Left ventricle myocardium inferior (tissue), 1 donor: ENCODE measurements at regions not wholly inside any gene's neighbourhood (a gene's known extent, or its start where the extent isn't known, plus 50 kb on each side); places are given as distances from the start of the nearest gene placed in this dataset.

Source experiments
- DNase-seq: peaks from one replicate; pipeline ENCODE4 v3.0.0-alpha.2; 2020
- H3K27ac ChIP-seq: fragments of 200-600 bp; replicated peaks from 2 replicates; pipeline ENCODE4 v1.8.0; 2021
- H3K27me3 ChIP-seq: fragments of 200-600 bp; 2 replicates; pipeline ENCODE4 v1.8.0; 2021; ENCODE audit warnings: low read depth
- H3K36me3 ChIP-seq: fragments of 200-600 bp; 2 replicates; pipeline ENCODE4 v1.8.0; 2021
- H3K4me1 ChIP-seq: fragments of 200-600 bp; 2 replicates; pipeline ENCODE4 v1.8.0; 2021
- H3K4me3 ChIP-seq: fragments of 200-600 bp; 2 replicates; pipeline ENCODE4 v1.8.0; 2021; ENCODE audit warnings: mild to moderate bottlenecking, moderate library complexity
- H3K9me3 ChIP-seq: fragments of 200-600 bp; replicated peaks from 2 replicates; pipeline ENCODE4 v1.8.0; 2021
- intact Hi-C: fragments of 100-400 bp; cut with micrococcal nuclease; formaldehyde crosslinking; loops from one replicate; pipeline ENCODE4 v1.11.0; 2022
- TF ChIP-seq, protein P1 (sequence below): fragments of 200-600 bp; IDR thresholded peaks from 2 replicates; pipeline ENCODE4 v1.8.0; 2021; ENCODE audit warnings: antibody characterized with exemption, mild to moderate bottlenecking, borderline replicate concordance
- donor health status: DM: no; HTN: yes; CAD: no; lungs with severe emphysema.

DNA sequence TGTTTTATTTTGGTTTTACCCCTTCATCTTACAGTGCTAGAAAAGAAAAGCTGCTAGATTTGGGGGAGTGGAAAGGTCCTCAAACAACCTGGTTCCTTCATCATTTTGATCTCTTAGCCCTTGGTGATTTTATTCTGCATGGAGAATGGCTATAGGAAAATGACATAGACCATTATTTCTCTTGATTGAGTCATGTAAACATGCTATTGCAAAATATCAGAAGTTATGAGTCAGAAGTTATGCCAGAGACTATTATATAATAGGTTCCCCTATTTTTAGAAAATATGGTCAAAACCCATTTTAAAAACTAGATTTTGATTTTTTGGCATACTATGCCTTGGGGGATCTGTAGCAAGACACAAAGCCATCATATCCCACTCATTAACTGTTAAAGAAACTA, 83.7 kb upstream of the FAM9C start:
- Histone ChIP-seq H3K9me3 (no peaks in the 10 kb centered on the region), H3K27me3 (no peaks in the 10 kb centered on the region), H3K4me3 (no peak overlapping the region), H3K36me3 (no peaks in the 10 kb centered on the region), H3K4me1 (peaks cover 19% of the 10 kb centered on the region), H3K27ac (no peak overlapping the region)
- intact Hi-C loops, result no loop called here
- TF ChIP-seq, protein P1, sequence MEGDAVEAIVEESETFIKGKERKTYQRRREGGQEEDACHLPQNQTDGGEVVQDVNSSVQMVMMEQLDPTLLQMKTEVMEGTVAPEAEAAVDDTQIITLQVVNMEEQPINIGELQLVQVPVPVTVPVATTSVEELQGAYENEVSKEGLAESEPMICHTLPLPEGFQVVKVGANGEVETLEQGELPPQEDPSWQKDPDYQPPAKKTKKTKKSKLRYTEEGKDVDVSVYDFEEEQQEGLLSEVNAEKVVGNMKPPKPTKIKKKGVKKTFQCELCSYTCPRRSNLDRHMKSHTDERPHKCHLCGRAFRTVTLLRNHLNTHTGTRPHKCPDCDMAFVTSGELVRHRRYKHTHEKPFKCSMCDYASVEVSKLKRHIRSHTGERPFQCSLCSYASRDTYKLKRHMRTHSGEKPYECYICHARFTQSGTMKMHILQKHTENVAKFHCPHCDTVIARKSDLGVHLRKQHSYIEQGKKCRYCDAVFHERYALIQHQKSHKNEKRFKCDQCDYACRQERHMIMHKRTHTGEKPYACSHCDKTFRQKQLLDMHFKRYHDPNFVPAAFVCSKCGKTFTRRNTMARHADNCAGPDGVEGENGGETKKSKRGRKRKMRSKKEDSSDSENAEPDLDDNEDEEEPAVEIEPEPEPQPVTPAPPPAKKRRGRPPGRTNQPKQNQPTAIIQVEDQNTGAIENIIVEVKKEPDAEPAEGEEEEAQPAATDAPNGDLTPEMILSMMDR, result no peak
- DNase-seq, result no peak

GRCh38 chrX:13126775-13127174, 82.4 kb upstream of the FAM9C start:
- no peaks in the 10 kb centered on the region for H3K27me3 ChIP-seq
- intact Hi-C loops, result no loop called here
- TF ChIP-seq, protein P1, result no peak
- H3K4me1 ChIP-seq, result peaks cover 20% of the 10 kb centered on the region
- H3K9me3 ChIP-seq, result no peaks in the 10 kb centered on the region
- H3K36me3 ChIP-seq, result no peaks in the 10 kb centered on the region
- DNase-seq, result no peak
- no peak overlapping the region for H3K4me3 ChIP-seq
- peak overlapping the region; percentile 36 for H3K27ac ChIP-seq

- TF ChIP-seq, protein P1, result no peak
- Histone ChIP-seq H3K9me3 (no peaks in the 10 kb centered on the region), H3K4me1 (peaks cover 28% of the 10 kb centered on the region), H3K4me3 (no peak overlapping the region), H3K27ac (peak overlapping the region; percentile 56), H3K27me3 (no peaks in the 10 kb centered on the region), H3K36me3 (no peaks in the 10 kb centered on the region)
- intact Hi-C loops, result no loop called here
- no peak for DNase-seq
Observed at GRCh38 chrX:13125188-13125587, 80.8 kb upstream of the FAM9C start.

- intact Hi-C loops, result no loop called here
- Histone ChIP-seq H3K4me1 (peaks cover 24% of the 10 kb centered on the region), H3K4me3 (no peak overlapping the region), H3K27ac (peak overlapping the region; percentile 56), H3K9me3 (no peaks in the 10 kb centered on the region), H3K36me3 (no peaks in the 10 kb centered on the region), H3K27me3 (no peaks in the 10 kb centered on the region)
- DNase-seq, result no peak
- TF ChIP-seq, protein P1, result no peak
Observed at GRCh38 chrX:13123857-13124345, 79.5 kb upstream of the FAM9C start.

DNA sequence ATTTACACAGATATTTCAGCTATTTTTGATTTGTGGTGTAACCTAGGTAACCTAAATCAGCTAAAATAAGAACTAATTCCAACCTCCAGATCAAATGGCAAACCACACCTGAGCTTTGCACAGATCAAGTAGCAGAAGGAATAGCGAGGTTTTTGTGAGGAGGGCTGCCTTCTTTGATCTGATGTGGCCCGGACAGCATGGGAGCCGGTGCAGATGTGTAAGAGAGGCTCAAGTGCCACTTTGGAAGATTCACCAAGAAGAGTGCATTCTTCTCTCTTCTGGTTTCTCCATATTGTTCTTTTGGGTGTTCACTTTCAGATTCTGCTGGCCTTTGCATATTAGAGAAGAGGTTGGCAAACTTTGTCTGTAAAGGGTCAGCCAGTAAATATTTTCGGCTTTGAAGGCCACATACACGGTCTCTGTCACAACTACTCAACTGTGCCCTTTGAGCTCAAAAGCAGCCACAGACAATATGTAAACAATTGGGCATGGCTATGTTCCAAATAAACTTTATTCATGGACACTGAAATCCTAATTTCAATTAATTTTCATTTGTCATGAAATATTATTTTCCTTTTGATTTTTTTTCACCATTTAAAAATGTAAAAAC, 78.9 kb upstream of the FAM9C start:
- Histone ChIP-seq H3K9me3 (no peaks in the 10 kb centered on the region), H3K27me3 (no peaks in the 10 kb centered on the region), H3K36me3 (no peaks in the 10 kb centered on the region), H3K27ac (peak overlapping the region; percentile 56), H3K4me3 (no peak overlapping the region), H3K4me1 (peaks cover 24% of the 10 kb centered on the region)
- TF ChIP-seq, protein P1, result no peak
- intact Hi-C loops, result no loop called here
- DNase-seq, result no peak
